HG03442 (cell line): ENCODE measurements at regions not wholly inside any gene's neighbourhood (a gene's known extent, or its start where the extent isn't known, plus 50 kb on each side); places are given as distances from the start of the nearest gene placed in this dataset.

Experiments used
- ATAC-seq: cut with Tn5 transposase; IDR thresholded peaks from one replicate; pipeline ENCODE4 v1.9.1; 2021; ENCODE audit warnings: mild to moderate bottlenecking, moderate library complexity; ENCODE audit not compliant: unreplicated experiment

DNA sequence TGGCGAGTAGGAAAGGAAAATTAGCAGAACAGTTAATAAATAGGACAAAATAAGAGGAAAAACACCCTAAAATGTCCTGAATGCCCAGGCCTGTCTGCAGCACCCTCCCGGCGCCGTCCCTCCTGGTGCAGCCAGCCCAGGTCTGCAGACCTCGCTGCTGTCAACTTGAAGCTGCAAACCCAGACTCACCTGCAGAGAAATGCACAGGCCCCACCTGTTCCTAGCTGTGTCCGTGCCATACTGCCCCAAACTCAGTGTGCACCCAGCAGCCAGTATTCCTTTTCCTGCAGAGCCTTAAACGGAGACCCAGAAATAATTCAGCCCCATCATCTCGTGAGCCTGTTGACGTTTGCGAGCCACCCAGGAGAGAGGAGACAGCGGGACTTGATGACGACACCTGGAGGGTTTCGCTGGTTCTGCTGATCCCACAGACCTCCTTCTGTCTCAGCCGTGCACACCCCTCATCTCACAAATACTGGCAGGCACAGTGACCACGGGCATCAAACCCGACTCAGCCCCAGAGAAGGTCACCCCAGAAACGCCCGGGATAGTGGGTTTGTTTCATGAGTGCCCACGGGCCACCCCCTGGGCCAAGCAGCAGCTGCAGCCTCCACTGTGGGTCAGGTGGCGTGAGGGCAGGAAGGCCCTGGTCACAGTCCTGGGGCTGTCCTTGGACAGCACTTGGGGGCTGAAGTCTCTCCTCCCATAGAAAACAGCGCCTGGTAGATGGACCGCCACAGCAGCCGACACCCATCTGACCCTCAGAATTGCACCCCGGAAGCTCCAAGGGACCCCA lies 239.5 kb upstream of the SALL3 start:
- ATAC-seq: no peak

DNA sequence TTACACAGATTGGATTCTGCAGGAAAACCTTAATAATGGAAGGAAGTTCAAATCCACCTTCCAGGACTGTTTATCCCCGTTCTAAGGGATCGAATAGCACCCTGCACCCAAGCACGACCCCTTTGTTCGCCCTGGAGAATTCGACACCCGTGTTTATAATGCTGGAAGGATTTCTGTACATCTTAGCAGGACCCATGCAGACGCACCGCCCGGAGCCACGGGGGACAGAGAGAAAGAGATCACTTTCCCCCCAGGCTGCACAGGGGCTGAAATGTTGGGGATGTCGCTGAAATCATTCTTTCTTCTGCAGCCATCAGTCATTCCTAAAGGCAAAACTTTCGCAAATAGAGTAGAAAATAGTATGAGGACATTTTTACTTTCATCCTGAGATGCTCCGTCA lies 238.7 kb upstream of the SALL3 start:
- ATAC-seq: no peak

DNA sequence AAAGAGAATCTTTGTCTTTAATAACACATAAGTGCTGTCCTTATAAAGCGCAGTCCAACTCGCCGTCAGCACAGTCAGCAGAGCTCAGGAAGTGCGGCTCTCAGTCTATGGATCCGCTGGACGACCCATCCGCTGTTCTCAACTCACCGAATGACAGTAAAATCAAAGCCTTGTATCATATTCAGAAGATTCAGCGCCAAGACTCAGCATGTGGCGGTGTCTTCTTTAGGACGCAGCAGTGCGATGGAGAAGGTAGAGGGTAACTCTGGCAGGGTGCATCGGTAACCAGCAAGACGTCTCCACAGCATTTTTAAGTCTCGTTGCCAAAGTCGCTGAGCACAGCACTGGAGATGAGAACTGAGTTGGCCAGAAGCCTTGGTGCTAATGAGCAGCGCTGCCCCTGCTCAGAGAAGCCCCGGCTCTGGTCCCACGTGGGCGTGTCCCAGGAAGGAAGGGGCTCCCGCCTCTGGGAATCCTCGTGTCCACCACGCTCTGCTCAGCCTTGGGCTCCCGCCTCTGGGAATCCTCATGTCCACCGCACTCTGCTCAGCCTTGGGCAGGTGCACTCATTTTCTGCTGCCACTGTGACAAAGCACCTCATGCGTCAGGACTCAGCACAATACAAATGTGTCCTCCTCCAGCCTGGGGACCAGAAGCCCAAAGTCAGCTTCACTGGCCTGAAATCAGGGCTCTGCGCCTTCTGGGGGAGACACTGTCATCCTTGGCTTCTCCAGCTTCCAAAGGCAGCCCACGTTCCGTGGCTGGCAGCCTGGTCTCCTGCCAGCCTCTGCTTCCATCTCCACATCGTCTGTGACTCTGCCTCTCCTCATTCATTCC lies 238.0 kb upstream of the SALL3 start:
- ATAC-seq: no peak

DNA sequence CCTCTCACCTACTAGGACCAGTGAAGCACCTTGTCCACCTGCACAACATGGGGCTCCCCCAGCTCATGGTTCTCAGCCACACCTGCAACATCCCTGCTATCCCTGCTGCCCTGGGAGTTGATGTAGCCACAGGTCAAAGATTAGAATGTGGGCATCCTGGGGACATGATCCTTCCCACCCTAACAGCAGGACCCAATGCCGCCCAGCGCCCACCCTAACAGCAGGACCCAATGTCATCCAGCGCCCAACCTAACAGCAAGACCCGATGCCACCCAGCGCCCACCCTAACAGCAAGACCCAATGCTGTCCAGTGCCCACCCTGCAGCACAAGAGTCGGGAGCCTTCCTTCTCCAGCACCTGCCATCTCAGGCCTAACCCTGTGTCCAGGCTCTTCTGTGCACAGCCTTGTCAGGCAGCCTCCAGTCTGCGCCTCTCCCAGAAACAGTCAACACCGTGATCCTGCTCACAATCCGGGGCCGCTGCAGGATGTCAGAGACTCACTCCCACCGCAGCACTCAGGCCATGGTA lies 237.3 kb upstream of the SALL3 start:
- ATAC-seq: no peak

DNA sequence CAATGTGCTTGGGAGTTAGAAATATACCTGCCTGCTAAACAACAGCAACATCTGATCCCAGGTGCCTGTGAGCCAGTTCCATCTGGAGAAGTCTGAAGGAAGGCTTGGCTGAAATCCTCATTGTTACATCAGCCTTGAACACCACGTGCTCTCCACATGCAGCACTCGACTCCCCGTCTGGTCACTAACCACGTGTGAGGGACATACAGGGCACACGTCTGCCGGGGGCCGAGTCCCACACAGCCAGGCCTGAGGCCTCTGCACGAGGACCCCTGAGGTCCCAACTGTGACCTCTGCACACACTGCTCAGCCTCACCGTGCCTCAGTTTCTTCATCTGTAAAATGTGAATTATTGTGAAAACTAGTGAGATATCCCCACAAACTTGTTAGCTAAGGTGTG lies 236.5 kb upstream of the SALL3 start:
- no peak for ATAC-seq

DNA sequence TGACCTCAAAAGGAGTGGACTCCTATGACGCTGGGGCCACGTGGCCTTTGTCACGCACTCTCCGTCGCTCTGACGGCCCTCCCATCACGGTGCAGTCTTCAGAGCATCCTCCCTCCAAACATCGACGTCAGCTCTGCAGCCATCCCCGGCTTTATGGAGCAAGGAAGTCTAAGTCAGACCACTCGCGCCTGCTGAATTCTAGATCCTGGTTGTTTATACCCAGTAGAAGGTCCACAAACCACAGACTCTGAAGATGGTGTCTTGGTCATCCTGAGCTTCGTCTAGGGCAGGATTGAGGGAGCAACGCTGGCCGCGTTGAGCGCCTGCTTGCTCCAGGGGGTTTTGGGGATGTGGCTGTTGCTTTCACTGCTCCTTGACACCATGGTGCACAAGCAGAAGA lies 228.0 kb upstream of the SALL3 start:
- ATAC-seq: no peak

DNA sequence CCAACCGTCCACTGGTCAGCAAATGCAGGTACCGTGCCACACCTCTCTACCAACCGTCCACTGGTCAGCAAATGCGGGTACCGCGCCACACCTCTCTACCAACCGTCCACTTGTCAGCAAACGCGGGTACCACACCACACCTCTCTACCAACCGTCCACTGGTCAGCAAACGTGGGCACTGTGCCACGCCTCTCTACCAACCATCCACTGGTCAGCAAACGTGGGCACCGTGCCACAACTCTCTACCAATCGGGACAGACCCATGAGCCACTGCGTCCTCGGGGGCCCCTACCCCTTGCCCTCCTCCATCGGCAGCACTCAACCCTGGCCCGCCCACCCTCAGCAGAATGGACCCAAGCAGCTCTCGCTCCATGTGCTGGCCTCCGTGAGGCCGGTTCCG lies 226.4 kb upstream of the SALL3 start:
- ATAC-seq: no peak

DNA sequence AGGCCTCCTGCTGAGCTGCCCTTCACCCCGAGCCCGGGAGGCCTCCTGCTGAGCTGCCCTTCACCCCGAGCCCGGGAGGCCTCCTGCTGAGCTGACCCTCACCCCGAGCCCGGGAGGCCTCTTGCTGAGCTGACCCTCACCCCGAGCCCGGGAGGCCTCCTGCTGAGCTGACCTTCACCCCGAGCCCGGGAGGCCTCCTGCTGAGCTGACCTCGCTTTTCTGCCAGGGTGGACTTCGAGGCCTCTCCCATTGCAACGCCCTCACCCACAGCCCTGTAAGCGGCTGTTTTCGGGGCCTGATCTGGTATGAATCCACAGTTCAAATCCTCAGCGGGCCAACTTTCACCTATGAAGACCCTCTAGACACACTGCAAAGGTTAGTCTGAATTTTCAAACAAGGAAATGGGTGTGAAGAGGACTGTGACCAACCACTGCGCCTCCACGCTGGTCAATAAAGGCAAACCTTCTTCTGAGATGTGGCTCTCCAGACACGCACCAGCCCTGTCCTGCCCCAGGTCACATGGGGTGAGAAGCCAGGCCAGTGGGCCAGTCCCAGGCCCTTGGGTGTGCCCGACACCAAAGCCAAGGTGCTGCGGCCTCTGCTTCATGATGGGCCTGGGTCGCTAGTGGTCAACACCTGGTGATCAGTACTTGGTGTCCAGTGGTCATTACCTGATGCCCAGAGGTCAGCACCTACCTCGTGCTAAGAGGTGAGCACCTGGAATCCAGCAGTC lies 225.1 kb upstream of the SALL3 start:
- no peak for ATAC-seq

DNA sequence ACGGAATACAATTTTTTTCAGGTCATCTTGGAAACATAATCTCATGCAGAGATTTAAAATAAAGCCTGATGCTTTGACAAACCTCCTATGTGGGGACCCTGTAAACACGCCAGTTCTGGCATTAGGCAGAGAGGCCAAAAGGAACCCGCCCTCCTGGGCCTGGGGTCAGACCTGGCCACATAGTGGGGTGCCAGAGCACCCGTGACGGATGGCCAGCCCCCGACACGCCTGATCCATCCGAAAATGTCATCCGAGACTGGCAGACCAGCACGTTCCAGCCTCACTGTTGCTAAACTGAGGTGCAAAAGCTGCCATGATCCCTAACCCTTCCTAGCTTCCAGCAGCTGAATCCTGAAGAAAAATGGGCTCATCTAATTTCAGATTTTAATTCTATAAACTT lies 222.6 kb upstream of the SALL3 start:
- ATAC-seq: no peak

DNA sequence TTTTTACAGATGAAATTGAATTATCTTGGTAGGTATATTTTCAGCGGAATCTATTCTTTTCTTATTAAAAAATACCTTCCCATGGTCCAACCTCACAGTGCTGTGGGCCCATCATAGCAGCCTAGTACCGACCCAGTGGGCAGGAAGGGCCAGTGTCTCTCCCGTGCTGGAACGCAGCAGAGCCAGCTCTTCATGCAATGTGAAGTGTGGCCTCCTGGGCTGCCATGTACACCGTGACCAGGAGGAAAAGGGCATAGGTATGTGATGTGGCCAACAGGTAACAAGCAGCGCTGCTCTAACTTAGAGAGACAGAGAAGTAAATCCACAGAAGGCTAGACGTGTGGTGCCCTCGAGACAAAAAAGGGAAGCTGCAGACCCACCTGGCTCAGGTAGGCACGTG lies 221.1 kb upstream of the SALL3 start:
- ATAC-seq: no peak

DNA sequence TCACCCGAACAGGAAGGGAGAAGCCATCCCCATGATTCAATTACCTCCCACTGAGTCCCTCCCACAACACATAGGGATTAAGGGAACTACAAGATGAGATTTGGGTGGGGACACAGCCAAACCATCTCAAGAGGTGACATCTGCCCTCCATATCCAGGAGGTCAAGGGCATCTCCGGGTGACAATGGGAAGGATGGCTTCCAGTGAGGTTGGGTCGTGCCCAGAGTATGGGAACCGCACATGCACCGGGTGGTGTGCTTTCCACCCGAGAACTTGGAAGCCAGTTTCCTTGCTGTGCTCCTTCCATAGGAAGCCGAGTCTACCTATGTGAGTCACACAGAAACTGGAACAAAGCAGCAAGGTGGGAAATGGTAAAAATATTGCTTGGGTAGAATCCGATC lies 216.9 kb upstream of the SALL3 start:
- ATAC-seq: no peak

DNA sequence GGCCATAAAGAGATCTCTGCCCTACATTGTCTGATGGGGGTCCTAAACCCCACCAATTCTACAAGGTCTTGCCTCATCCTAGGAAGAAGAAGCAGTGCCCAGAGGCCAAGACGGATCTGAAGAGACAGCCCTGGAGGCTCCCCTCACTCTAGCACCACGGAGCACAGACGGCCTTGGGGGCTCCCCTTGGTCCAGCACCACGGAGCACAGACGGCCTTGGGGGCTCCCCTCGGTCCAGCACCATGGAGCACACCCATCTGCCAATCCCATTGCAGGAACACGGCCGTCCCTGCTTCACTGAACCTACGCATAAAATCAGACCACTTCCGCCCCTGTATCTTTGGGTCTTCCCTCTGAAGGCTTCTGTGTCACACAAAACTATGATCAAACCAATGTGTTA lies 215.1 kb upstream of the SALL3 start:
- ATAC-seq: no peak

DNA sequence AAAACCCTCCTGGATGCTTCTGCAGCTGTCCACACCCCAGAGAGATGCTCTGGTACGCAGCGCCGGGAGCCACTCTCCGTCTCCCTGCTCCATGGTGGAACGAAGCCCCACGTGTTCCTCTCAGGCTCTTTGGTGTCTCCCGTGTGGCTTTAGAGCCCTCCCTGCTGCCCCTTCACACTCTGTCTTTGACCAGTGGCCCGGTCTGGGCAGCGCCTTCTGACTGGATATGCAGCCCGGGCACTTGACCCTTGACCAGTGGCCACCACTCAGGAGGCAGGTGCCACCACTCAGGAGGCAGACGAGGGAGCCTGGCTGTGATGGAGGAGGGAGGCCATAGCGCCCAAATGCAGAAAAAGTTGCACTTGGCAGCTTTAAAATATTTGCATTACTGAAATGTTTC lies 214.5 kb upstream of the SALL3 start:
- no peak for ATAC-seq

DNA sequence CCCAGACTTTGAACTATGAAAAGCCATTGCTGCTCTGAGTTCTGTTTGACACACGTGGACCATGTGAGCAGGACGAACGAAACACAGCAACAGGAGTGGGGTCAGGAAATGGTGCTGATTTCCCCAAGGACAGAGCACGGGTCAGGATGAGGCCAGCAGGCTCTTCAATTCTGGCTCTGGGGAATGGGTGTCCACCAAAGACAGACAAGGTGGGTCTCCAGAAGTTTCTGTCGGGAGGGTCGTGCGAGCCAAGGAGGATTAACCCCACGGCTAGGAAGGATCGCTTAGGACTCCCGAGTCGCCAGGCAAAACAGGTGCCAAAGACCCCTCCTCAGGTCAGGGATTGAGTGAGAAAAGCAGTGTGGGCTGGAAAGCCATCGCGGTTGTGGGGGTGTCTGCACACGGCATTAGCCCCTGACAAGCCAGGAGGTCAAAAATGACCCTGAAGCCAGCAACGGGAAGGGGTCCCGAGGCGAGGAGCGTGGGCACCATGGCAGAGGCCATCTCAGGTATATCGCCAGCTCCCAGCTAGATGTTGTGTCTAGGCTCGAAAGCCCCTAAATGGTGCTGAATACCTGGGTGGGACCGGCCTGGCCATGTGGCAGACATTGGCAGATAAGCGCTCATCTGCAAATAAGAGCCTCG lies 213.9 kb upstream of the SALL3 start:
- ATAC-seq: no peak

DNA sequence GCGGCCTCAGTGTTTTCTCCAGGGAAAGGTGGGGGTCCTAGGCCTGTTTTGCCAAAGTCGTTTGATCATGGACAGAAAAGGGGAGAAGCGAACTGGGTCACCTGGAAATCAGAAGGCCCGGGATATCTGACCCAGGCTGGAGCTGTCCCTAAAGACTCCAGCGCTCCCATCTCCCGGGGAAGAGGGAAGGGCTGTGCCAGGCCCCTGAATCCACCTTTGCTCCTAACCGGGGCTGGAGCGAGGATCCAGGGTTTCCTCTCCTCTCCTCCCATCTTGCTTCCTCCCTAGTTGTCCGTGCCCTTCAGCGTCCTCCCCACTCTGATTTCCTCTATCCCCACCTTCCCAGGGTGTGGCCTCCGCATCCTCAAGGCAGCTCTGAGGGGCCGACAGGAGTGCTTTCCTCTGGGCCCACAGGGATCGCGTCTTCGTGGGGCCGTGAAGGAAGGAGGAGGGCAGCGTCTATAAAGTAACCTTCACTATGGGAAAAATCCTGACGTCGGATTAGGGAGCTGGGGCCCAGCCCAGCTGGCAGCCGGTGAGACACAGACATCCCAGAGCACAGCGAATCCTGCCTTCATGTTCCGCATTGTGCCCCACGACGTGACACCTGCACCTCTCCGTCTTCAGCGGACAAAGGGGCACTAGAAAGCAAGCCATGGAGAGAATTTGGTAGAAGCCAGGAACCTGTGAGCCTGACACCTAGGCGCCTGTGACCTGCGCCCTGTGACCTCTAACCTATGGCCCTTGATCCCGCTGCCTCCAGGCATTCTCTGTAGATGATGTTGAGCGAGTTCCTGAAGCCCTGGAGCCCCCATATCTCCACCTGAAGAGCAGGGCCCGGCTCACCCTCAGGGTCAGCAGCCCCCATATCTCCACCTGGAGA lies 212.7 kb upstream of the SALL3 start:
- no peak for ATAC-seq

DNA sequence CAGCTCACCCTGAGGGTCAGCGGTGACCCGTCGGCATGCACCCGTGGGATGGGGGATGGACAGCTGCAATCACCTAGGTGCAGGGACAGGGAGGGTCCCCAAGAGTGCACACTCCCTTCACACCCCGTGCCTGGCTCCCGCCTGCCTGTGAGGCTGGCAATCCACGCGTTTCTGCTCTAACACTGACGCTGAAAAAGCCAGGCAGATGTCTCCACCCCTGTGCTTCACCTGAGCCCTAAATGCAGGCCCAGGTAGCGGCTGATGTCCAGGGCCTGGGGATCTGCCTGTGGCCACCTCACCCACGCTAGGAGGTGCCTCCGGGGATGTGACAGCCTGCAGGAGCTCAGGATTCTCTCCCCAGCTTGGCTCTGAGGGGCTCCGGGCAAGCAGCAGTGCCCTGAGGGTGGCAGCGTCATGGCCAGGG lies 212.0 kb upstream of the SALL3 start:
- ATAC-seq: no peak

DNA sequence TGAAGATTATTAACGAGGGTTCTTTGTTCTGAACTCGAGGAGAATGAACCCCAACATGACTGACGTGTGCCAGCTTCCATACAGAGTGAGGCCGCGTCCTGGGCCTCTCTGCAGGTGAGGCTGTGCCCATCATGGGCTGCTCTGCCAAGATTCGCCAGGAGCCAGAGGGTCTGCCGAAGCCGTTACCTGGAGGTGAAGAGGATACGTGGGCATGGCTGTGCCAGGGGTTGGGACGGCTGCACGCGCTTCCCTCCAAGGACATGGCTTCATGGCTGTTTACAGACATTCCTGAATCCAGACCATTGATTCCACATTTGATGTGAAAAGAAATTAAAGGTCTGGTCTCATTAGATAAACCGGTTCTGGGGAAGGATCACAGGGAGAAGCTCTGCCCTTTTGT lies 211.4 kb upstream of the SALL3 start:
- ATAC-seq: no peak

DNA sequence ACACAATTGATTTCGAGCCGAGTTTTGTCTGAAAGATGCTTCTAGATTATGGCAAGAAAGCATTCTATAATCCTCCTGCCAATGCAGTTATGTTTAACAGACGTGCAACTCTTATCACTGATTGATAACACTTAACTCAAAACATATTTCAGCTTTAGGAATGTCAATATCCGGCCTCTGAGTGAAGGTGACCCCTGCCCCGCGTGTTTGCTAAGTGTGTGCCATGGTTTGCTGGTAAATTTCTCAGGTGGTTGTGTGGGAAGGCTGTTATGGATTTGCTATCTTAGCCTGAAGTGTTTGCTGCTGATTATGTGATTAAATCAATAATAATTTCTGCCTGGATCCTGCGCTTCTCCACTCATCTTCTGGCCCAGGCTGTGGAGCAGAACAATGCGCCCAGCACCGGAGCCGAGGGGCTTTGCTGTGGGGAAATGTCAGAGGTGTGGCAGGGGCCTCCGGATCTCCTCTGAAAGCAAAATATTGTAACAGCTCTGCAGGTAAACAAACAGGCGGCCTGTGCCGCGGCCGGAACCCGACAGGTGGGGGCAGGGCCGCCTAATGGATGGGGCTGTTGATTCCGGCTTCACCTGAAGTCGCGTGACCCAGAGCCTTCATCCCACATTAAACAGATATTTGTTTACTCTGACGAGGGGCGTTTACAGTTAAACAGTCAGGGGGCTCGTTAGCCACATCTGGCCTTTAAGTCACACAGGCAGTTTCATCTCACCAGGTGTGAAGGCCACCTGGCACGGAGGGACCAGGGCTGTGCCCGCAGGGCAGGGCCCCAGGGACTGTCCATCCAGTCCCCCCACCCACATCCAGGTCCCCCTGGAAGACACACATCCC lies 210.7 kb upstream of the SALL3 start:
- no peak for ATAC-seq

DNA sequence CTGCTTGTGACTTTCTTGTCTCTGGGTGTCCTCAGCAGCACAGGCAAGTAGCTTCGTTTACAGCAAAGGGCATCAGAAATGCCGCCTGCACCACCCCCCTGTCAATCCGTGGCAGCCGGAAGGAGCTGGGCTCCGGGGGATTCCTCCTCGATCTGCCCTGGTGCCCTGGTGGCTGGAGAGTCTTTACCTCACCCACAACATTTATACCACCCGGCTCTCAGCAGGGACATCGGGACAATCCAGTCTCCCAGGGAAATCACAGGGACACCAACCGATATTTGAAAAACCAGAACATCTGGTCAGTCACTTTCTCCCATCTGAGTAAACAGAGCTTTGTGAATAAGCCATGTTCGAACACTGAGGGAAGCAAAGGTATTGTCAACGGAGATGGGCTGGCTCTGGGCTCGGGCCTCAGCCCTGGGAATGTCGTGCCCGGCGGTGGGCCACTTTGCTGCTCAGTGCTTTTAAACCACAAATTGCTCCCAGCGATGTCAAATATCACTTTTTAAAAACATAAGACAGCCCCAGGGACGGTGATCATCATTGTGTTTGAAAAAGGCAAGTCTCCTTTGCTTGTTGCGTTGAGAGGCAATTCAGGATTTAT lies 210.0 kb upstream of the SALL3 start:
- no peak for ATAC-seq
